Hepatocyte (in vitro differentiated cells): ENCODE measurements at regions not wholly inside any gene's neighbourhood (a gene's known extent, or its start where the extent isn't known, plus 50 kb on each side); places are given as distances from the start of the nearest gene placed in this dataset.

Source experiments
- DNase-seq: peaks from one replicate; pipeline ENCODE4 v3.0.0-alpha.2; 2016; ENCODE audit warnings: low spot score
- H2AFZ ChIP-seq: fragments of 200-600 bp; sonication (generic); 2 replicates; pipeline ENCODE4 v1.6.0; 2016; ENCODE audit warnings: antibody characterized with exemption, mild to moderate bottlenecking
- H3K27ac ChIP-seq: fragments of 200-600 bp; sonication (generic); 2 replicates; pipeline ENCODE4 v1.5.1; 2016; ENCODE audit warnings: mild to moderate bottlenecking
- H3K27me3 ChIP-seq: fragments of 200-600 bp; sonication (generic); 2 replicates; pipeline ENCODE4 v1.6.1; 2016
- H3K36me3 ChIP-seq: fragments of 200-600 bp; sonication (generic); replicated peaks from 2 replicates; pipeline ENCODE4 v1.5.1; 2016; ENCODE audit warnings: low read depth; ENCODE audit not compliant: insufficient read depth
- H3K4me1 ChIP-seq: fragments of 200-600 bp; sonication (generic); 2 replicates; pipeline ENCODE4 v1.5.1; 2016; ENCODE audit warnings: mild to moderate bottlenecking, moderate library complexity; ENCODE audit not compliant: insufficient read depth
- H3K4me2 ChIP-seq: fragments of 200-600 bp; sonication (generic); 2 replicates; pipeline ENCODE4 v1.6.0; 2016
- H3K4me3 ChIP-seq: fragments of 200-600 bp; sonication (generic); 2 replicates; pipeline ENCODE4 v1.5.1; 2016; ENCODE audit warnings: mild to moderate bottlenecking
- H3K79me2 ChIP-seq: fragments of 200-600 bp; sonication (generic); 2 replicates; pipeline ENCODE4 v1.6.0; 2017; ENCODE audit warnings: mild to moderate bottlenecking
- H3K9me2 ChIP-seq: fragments of 200-600 bp; sonication (generic); replicated peaks from 2 replicates; pipeline ENCODE4 v1.6.0; 2017; ENCODE audit warnings: mild to moderate bottlenecking; ENCODE audit not compliant: insufficient read depth
- H3K9me3 ChIP-seq: fragments of 200-600 bp; sonication (generic); 2 replicates; pipeline ENCODE4 v1.5.1; 2016; ENCODE audit warnings: low read depth, mild to moderate bottlenecking
- H4K20me1 ChIP-seq: fragments of 200-600 bp; sonication (generic); 2 replicates; pipeline ENCODE4 v1.6.0; 2016; ENCODE audit warnings: mild to moderate bottlenecking; ENCODE audit not compliant: insufficient read depth, poor library complexity, severe bottlenecking
- CTCF ChIP-seq: fragments of 200-600 bp; sonication (generic); IDR thresholded peaks from 2 replicates; pipeline ENCODE4 v1.5.1; 2016; ENCODE audit warnings: antibody characterized with exemption, mild to moderate bottlenecking; ENCODE audit not compliant: poor library complexity
- EZH2 ChIP-seq: fragments of 200-600 bp; sonication (generic); IDR thresholded peaks from 2 replicates; pipeline ENCODE4 v1.6.1; 2016; ENCODE audit warnings: antibody characterized with exemption, mild to moderate bottlenecking, borderline replicate concordance
- EZH2phosphoT487 ChIP-seq: fragments of 200-600 bp; sonication (generic); IDR thresholded peaks from one replicate; pipeline ENCODE4 v1.6.1; 2018; ENCODE audit warnings: antibody characterized with exemption, mild to moderate bottlenecking, low read depth, moderate library complexity; ENCODE audit not compliant: unreplicated experiment, severe bottlenecking
- WGBS: methylation state at CpG from one replicate; pipeline ENCODE4 v1.1.6; 2016; ENCODE audit warnings: low lambda C conversion rate; ENCODE audit errors: missing lambda C conversion rate; 5-methylcytosine and 5-hydroxymethylcytosine counted together

GRCh38 chr10:91335147-91335546, 75.0 kb upstream of the HECTD2 start:
- Histone ChIP-seq H3K79me2 (no peaks in the 10 kb centered on the region), H3K4me1 (no peaks in the 10 kb centered on the region), H2AFZ (no peak overlapping the region), H3K4me2 (no peak overlapping the region), H4K20me1 (no peaks in the 10 kb centered on the region), H3K27ac (no peak overlapping the region), H3K36me3 (no peaks in the 10 kb centered on the region), H3K9me2 (no peaks in the 10 kb centered on the region), H3K27me3 (no peaks in the 10 kb centered on the region), H3K4me3 (no peak overlapping the region), H3K9me3 (no peaks in the 10 kb centered on the region)
- DNase-seq = no peak
- WGBS = 72% methylated on average over 3 of the region's 3 CpGs
- TF ChIP-seq EZH2phosphoT487 (no peak), CTCF (no peak), EZH2 (no peak)

GRCh38 chr10:91339729-91340128, 70.4 kb upstream of the HECTD2 start:
- TF ChIP-seq CTCF (no peak), EZH2 (no peak), EZH2phosphoT487 (no peak)
- no peaks in the 10 kb centered on the region for H3K27me3 ChIP-seq
- no peaks in the 10 kb centered on the region for H3K4me1 ChIP-seq
- no peaks in the 10 kb centered on the region for H3K9me3 ChIP-seq
- no peaks in the 10 kb centered on the region for H3K79me2 ChIP-seq
- H4K20me1 ChIP-seq = no peaks in the 10 kb centered on the region
- H3K4me3 ChIP-seq = no peak overlapping the region
- no peak overlapping the region for H3K4me2 ChIP-seq
- no peak overlapping the region for H2AFZ ChIP-seq
- H3K9me2 ChIP-seq = no peaks in the 10 kb centered on the region
- H3K36me3 ChIP-seq = no peaks in the 10 kb centered on the region
- H3K27ac ChIP-seq = no peak overlapping the region
- DNase-seq = no peak
- WGBS = 91% methylated on average over 1 of the region's 1 CpG

- Histone ChIP-seq H3K79me2 (no peaks in the 10 kb centered on the region), H3K4me2 (no peak overlapping the region), H3K36me3 (no peaks in the 10 kb centered on the region), H3K27me3 (no peaks in the 10 kb centered on the region), H3K4me1 (no peaks in the 10 kb centered on the region), H4K20me1 (no peaks in the 10 kb centered on the region), H3K27ac (no peak overlapping the region), H3K4me3 (no peak overlapping the region), H3K9me3 (no peaks in the 10 kb centered on the region), H2AFZ (no peak overlapping the region), H3K9me2 (no peaks in the 10 kb centered on the region)
- WGBS = 73% methylated on average over 8 of the region's 8 CpGs
- DNase-seq = no peak
- no peak for TF ChIP-seq EZH2
- no peak for TF ChIP-seq CTCF
- TF ChIP-seq EZH2phosphoT487 = no peak
These were observed 69.4 kb upstream of the HECTD2 start for GRCh38 chr10:91340613-91341362.

- Histone ChIP-seq H3K4me3 (no peak overlapping the region), H4K20me1 (no peaks in the 10 kb centered on the region), H2AFZ (no peak overlapping the region), H3K27me3 (no peaks in the 10 kb centered on the region), H3K79me2 (no peaks in the 10 kb centered on the region), H3K27ac (no peak overlapping the region), H3K36me3 (no peaks in the 10 kb centered on the region), H3K4me2 (no peak overlapping the region), H3K9me3 (no peaks in the 10 kb centered on the region), H3K4me1 (no peaks in the 10 kb centered on the region), H3K9me2 (no peaks in the 10 kb centered on the region)
- DNase-seq = no peak
- TF ChIP-seq CTCF (no peak), EZH2phosphoT487 (no peak), EZH2 (no peak)
These were observed 68.5 kb upstream of the HECTD2 start for GRCh38 chr10:91341686-91342085.
